Stimulated activated memory B cell treated with anti-CD40 and anti-IgM and Interleukin-4, amounts not matched to agents 10 μg/mL and 1 μg/mL and 100 μg/mL, for 72 hours (primary cell): ENCODE measurements at regions not wholly inside any gene's neighbourhood (a gene's known extent, or its start where the extent isn't known, plus 50 kb on each side); places are given as distances from the start of the nearest gene placed in this dataset.
"Not testable (repeated sequence)": the region's sequence is repeated elsewhere in the genome, so short reads cannot be mapped to it uniquely, and the experiment has no call there.

ENCODE experiments used
- ATAC-seq: fragments of 150-1000 bp; cut with Tn5 transposase; 2 replicates; pipeline ENCODE4 v1.10.0; 2021
- H3K27ac Mint-ChIP-seq: one replicate; pipeline ENCODE4 v1.8.0; 2022; ENCODE audit warnings: mild to moderate bottlenecking, mixed read lengths
- H3K27me3 Mint-ChIP-seq: one replicate; pipeline ENCODE4 v1.8.0; 2022; ENCODE audit warnings: mixed read lengths
- H3K36me3 Mint-ChIP-seq: one replicate; pipeline ENCODE4 v1.8.0; 2022; ENCODE audit warnings: mixed read lengths
- H3K4me1 Mint-ChIP-seq: one replicate; pipeline ENCODE4 v1.8.0; 2022; ENCODE audit warnings: mixed read lengths
- H3K4me3 Mint-ChIP-seq: one replicate; pipeline ENCODE4 v1.8.0; 2022; ENCODE audit warnings: mild to moderate bottlenecking, moderate library complexity, mixed read lengths
- H3K9me3 Mint-ChIP-seq: one replicate; pipeline ENCODE4 v1.8.0; 2022; ENCODE audit warnings: mixed read lengths

- H3K4me1 Mint-ChIP-seq, result no peaks in the 10 kb centered on the region
- no peaks in the 10 kb centered on the region for H3K36me3 Mint-ChIP-seq
- H3K9me3 Mint-ChIP-seq, result no peaks in the 10 kb centered on the region
- no peaks in the 10 kb centered on the region for H3K27me3 Mint-ChIP-seq
- no peak overlapping the region for H3K4me3 Mint-ChIP-seq
- no peak for ATAC-seq
- H3K27ac Mint-ChIP-seq, result no peak overlapping the region
These were observed 801.1 kb downstream of the SLITRK5 start for GRCh38 chr13:88472316-88472715.

GRCh38 chr13:88483202-88483601, 812.0 kb downstream of the SLITRK5 start:
- H3K9me3 Mint-ChIP-seq, result peaks cover 10% of the 10 kb centered on the region
- H3K4me3 Mint-ChIP-seq, result no peak overlapping the region
- H3K4me1 Mint-ChIP-seq, result no peaks in the 10 kb centered on the region
- no peaks in the 10 kb centered on the region for H3K27me3 Mint-ChIP-seq
- H3K36me3 Mint-ChIP-seq, result no peaks in the 10 kb centered on the region
- no peak overlapping the region for H3K27ac Mint-ChIP-seq
- ATAC-seq, result no peak

GRCh38 chr13:88507909-88508308, 836.7 kb downstream of the SLITRK5 start:
- Mint-ChIP-seq H3K4me3 (no peak overlapping the region), H3K36me3 (no peaks in the 10 kb centered on the region), H3K27ac (no peak overlapping the region), H3K4me1 (no peaks in the 10 kb centered on the region), H3K27me3 (no peaks in the 10 kb centered on the region), H3K9me3 (peaks cover 26% of the 10 kb centered on the region)
- no peak for ATAC-seq

GRCh38 chr13:88512993-88513392, 841.8 kb downstream of the SLITRK5 start:
- H3K9me3 Mint-ChIP-seq, result peaks cover 29% of the 10 kb centered on the region
- H3K4me3 Mint-ChIP-seq, H3K27ac Mint-ChIP-seq, ATAC-seq, H3K4me1 Mint-ChIP-seq, H3K27me3 Mint-ChIP-seq, H3K36me3 Mint-ChIP-seq: not testable (repeated sequence)

- H3K27ac Mint-ChIP-seq, result no peak overlapping the region
- ATAC-seq, result no peak
- no peaks in the 10 kb centered on the region for H3K9me3 Mint-ChIP-seq
- H3K4me3 Mint-ChIP-seq, result no peak overlapping the region
- no peaks in the 10 kb centered on the region for H3K4me1 Mint-ChIP-seq
- no peaks in the 10 kb centered on the region for H3K36me3 Mint-ChIP-seq
- no peaks in the 10 kb centered on the region for H3K27me3 Mint-ChIP-seq
These were observed 855.1 kb downstream of the SLITRK5 start for GRCh38 chr13:88526186-88526852.

GRCh38 chr13:88526853-88527215, 855.7 kb downstream of the SLITRK5 start:
- Mint-ChIP-seq H3K27ac (no peak overlapping the region), H3K9me3 (no peaks in the 10 kb centered on the region), H3K36me3 (no peaks in the 10 kb centered on the region), H3K4me3 (no peak overlapping the region), H3K4me1 (no peaks in the 10 kb centered on the region), H3K27me3 (no peaks in the 10 kb centered on the region)
- no peak for ATAC-seq

GRCh38 chr13:88541994-88542393, 870.8 kb downstream of the SLITRK5 start:
- Mint-ChIP-seq H3K4me3 (no peak overlapping the region), H3K27me3 (no peaks in the 10 kb centered on the region), H3K4me1 (no peaks in the 10 kb centered on the region), H3K36me3 (no peaks in the 10 kb centered on the region), H3K27ac (no peak overlapping the region), H3K9me3 (peaks cover 8% of the 10 kb centered on the region)
- ATAC-seq, result no peak

GRCh38 chr13:88544836-88545235, 873.7 kb downstream of the SLITRK5 start:
- no peaks in the 10 kb centered on the region for H3K27me3 Mint-ChIP-seq
- H3K36me3 Mint-ChIP-seq, result no peaks in the 10 kb centered on the region
- peaks cover 7% of the 10 kb centered on the region for H3K9me3 Mint-ChIP-seq
- ATAC-seq, result no peak
- no peak overlapping the region for H3K4me3 Mint-ChIP-seq
- no peak overlapping the region for H3K27ac Mint-ChIP-seq
- no peaks in the 10 kb centered on the region for H3K4me1 Mint-ChIP-seq

GRCh38 chr13:88552966-88553365, 881.8 kb downstream of the SLITRK5 start:
- Mint-ChIP-seq H3K36me3 (no peaks in the 10 kb centered on the region), H3K4me3 (no peak overlapping the region), H3K4me1 (no peaks in the 10 kb centered on the region), H3K9me3 (peaks cover 3% of the 10 kb centered on the region), H3K27ac (no peak overlapping the region), H3K27me3 (no peaks in the 10 kb centered on the region)
- ATAC-seq, result no peak

GRCh38 chr13:88565566-88565965, 894.4 kb downstream of the SLITRK5 start:
- Mint-ChIP-seq H3K27ac (no peak overlapping the region), H3K9me3 (peaks cover 3% of the 10 kb centered on the region), H3K36me3 (no peaks in the 10 kb centered on the region), H3K4me3 (no peak overlapping the region), H3K27me3 (no peaks in the 10 kb centered on the region), H3K4me1 (no peaks in the 10 kb centered on the region)
- ATAC-seq, result no peak

GRCh38 chr13:88585861-88586260, 914.7 kb downstream of the SLITRK5 start:
- no peak for ATAC-seq
- no peaks in the 10 kb centered on the region for H3K9me3 Mint-ChIP-seq
- no peaks in the 10 kb centered on the region for H3K36me3 Mint-ChIP-seq
- H3K27ac Mint-ChIP-seq, result no peak overlapping the region
- H3K4me1 Mint-ChIP-seq, result no peaks in the 10 kb centered on the region
- H3K4me3 Mint-ChIP-seq, result no peak overlapping the region
- H3K27me3 Mint-ChIP-seq, result no peaks in the 10 kb centered on the region

- ATAC-seq, result no peak
- Mint-ChIP-seq H3K4me3 (no peak overlapping the region), H3K9me3 (no peaks in the 10 kb centered on the region), H3K27ac (no peak overlapping the region), H3K27me3 (no peaks in the 10 kb centered on the region), H3K36me3 (no peaks in the 10 kb centered on the region), H3K4me1 (no peaks in the 10 kb centered on the region)
These were observed 915.1 kb downstream of the SLITRK5 start for GRCh38 chr13:88586263-88586662.

GRCh38 chr13:88590574-88590973, 919.4 kb downstream of the SLITRK5 start:
- Mint-ChIP-seq H3K27me3 (no peaks in the 10 kb centered on the region), H3K4me1 (no peaks in the 10 kb centered on the region), H3K9me3 (peaks cover 8% of the 10 kb centered on the region), H3K27ac (no peak overlapping the region), H3K36me3 (no peaks in the 10 kb centered on the region), H3K4me3 (no peak overlapping the region)
- no peak for ATAC-seq

GRCh38 chr13:88592105-88592504, 920.9 kb downstream of the SLITRK5 start:
- no peak for ATAC-seq
- Mint-ChIP-seq H3K4me3 (no peak overlapping the region), H3K27ac (no peak overlapping the region), H3K27me3 (no peaks in the 10 kb centered on the region), H3K9me3 (peaks cover 11% of the 10 kb centered on the region), H3K4me1 (no peaks in the 10 kb centered on the region), H3K36me3 (no peaks in the 10 kb centered on the region)

GRCh38 chr13:88601949-88602348, 930.8 kb downstream of the SLITRK5 start:
- ATAC-seq, result no peak
- Mint-ChIP-seq H3K9me3 (peaks cover 3% of the 10 kb centered on the region), H3K4me3 (no peak overlapping the region), H3K36me3 (no peaks in the 10 kb centered on the region), H3K4me1 (no peaks in the 10 kb centered on the region), H3K27ac (no peak overlapping the region), H3K27me3 (no peaks in the 10 kb centered on the region)

- H3K4me3 Mint-ChIP-seq, result no peak overlapping the region
- no peak for ATAC-seq
- H3K27me3 Mint-ChIP-seq, result no peaks in the 10 kb centered on the region
- H3K27ac Mint-ChIP-seq, result no peak overlapping the region
- peaks cover 5% of the 10 kb centered on the region for H3K9me3 Mint-ChIP-seq
- no peaks in the 10 kb centered on the region for H3K4me1 Mint-ChIP-seq
- H3K36me3 Mint-ChIP-seq, result no peaks in the 10 kb centered on the region
These were observed 931.9 kb downstream of the SLITRK5 start for GRCh38 chr13:88602786-88603777.
